A673 (cell line): ENCODE measurements at regions not wholly inside any gene's neighbourhood (a gene's known extent, or its start where the extent isn't known, plus 50 kb on each side); places are given as distances from the start of the nearest gene placed in this dataset.

ENCODE experiments used
- BruUV-seq: library from RNA; stranded (reverse); fragments of 400-500 nt; replicated peaks from 2 replicates; lab custom pipeline; 2021; lab: Mats Ljungman, UMichigan
- CTCF ChIA-PET: fragments of 300-600 bp; sonication (Branson Sonifier 250); formaldehyde crosslinking; loops from one replicate; lab custom pipeline; 2022; ENCODE audit warnings: antibody characterized with exemption; lab: Charles Lee
- POLR2A ChIA-PET: fragments of 300-600 bp; sonication (Branson Sonifier 250); formaldehyde crosslinking; loops from one replicate; lab custom pipeline; 2022; ENCODE audit warnings: antibody characterized with exemption; ENCODE audit not compliant: low non-redundant PET; lab: Charles Lee
- DNase-seq: peaks from one replicate; pipeline ENCODE4 v3.0.0-alpha.2; 2015; ENCODE audit warnings: low spot score
- H3K27ac ChIP-seq: fragments of 200-600 bp; sonication (generic); 2 replicates; pipeline ENCODE4 v1.5.1; 2016; ENCODE audit warnings: mixed run types, low read depth, mild to moderate bottlenecking, mixed read lengths, antibody characterized with exemption, low read length; ENCODE audit not compliant: poor library complexity, severe bottlenecking
- H3K27me3 ChIP-seq: fragments of 200-600 bp; sonication (generic); replicated peaks from 2 replicates; pipeline ENCODE4 v1.6.1; 2017; ENCODE audit warnings: mixed run types, low read depth, mild to moderate bottlenecking, mixed read lengths, antibody characterized with exemption, low read length; ENCODE audit not compliant: insufficient read depth, poor library complexity
- H3K36me3 ChIP-seq: fragments of 200-600 bp; sonication (generic); 2 replicates; pipeline ENCODE4 v1.6.1; 2016; ENCODE audit warnings: mixed run types, mild to moderate bottlenecking, mixed read lengths, antibody characterized with exemption, low read length; ENCODE audit not compliant: insufficient read depth, poor library complexity, severe bottlenecking
- H3K4me1 ChIP-seq: fragments of 200-600 bp; sonication (generic); 2 replicates; pipeline ENCODE4 v1.6.1; 2017; ENCODE audit warnings: mixed run types, mild to moderate bottlenecking, mixed read lengths, antibody characterized with exemption, low read length; ENCODE audit not compliant: insufficient read depth, poor library complexity, severe bottlenecking
- H3K4me3 ChIP-seq: fragments of 200-600 bp; sonication (generic); 2 replicates; pipeline ENCODE4 v1.5.1; 2016; ENCODE audit warnings: low read depth, mixed run types, mild to moderate bottlenecking, mixed read lengths, low read length; ENCODE audit not compliant: poor library complexity, severe bottlenecking
- H3K9me3 ChIP-seq: fragments of 200-600 bp; sonication (generic); 2 replicates; pipeline ENCODE4 v1.6.1; 2016; ENCODE audit warnings: mixed run types, low read depth, mild to moderate bottlenecking, mixed read lengths, antibody characterized with exemption, low read length; ENCODE audit not compliant: poor library complexity, severe bottlenecking
- EZH2 ChIP-seq: fragments of 200-600 bp; sonication (generic); IDR thresholded peaks from 2 replicates; pipeline ENCODE4 v1.6.1; 2017; ENCODE audit warnings: borderline replicate concordance, low read depth, mild to moderate bottlenecking, mixed read lengths, antibody characterized with exemption, low read length; ENCODE audit not compliant: poor library complexity, severe bottlenecking
- intact Hi-C: fragments of 100-400 bp; cut with micrococcal nuclease; formaldehyde crosslinking; loops from one replicate; pipeline ENCODE4 v1.10.0; 2022; ENCODE audit not compliant: unreplicated experiment
- TF ChIP-seq, protein P1 (sequence below): fragments of 300-800, 200-600 bp; sonication (generic); conservative IDR thresholded peaks from 2 replicates; pipeline ENCODE4 v1.5.1; 2017; ENCODE audit warnings: low read depth, mild to moderate bottlenecking, antibody characterized with exemption, low read length, moderate library complexity, mixed read lengths

- CTCF ChIA-PET: no interaction called here
- Histone ChIP-seq H3K4me3 (no peak overlapping the region), H3K36me3 (no peaks in the 10 kb centered on the region), H3K27ac (no peak overlapping the region), H3K27me3 (no peaks in the 10 kb centered on the region), H3K4me1 (peaks cover 35% of the 10 kb centered on the region), H3K9me3 (no peaks in the 10 kb centered on the region)
- intact Hi-C loops: no loop called here
- BruUV-seq: no TSS peak
- POLR2A ChIA-PET: no interaction called here
- TF ChIP-seq, protein P1, sequence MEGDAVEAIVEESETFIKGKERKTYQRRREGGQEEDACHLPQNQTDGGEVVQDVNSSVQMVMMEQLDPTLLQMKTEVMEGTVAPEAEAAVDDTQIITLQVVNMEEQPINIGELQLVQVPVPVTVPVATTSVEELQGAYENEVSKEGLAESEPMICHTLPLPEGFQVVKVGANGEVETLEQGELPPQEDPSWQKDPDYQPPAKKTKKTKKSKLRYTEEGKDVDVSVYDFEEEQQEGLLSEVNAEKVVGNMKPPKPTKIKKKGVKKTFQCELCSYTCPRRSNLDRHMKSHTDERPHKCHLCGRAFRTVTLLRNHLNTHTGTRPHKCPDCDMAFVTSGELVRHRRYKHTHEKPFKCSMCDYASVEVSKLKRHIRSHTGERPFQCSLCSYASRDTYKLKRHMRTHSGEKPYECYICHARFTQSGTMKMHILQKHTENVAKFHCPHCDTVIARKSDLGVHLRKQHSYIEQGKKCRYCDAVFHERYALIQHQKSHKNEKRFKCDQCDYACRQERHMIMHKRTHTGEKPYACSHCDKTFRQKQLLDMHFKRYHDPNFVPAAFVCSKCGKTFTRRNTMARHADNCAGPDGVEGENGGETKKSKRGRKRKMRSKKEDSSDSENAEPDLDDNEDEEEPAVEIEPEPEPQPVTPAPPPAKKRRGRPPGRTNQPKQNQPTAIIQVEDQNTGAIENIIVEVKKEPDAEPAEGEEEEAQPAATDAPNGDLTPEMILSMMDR: no peak
- TF ChIP-seq EZH2: no peak
- DNase-seq: no peak
These were observed 224.2 kb upstream of the IRX3 start for GRCh38 chr16:54510685-54511221.

DNA sequence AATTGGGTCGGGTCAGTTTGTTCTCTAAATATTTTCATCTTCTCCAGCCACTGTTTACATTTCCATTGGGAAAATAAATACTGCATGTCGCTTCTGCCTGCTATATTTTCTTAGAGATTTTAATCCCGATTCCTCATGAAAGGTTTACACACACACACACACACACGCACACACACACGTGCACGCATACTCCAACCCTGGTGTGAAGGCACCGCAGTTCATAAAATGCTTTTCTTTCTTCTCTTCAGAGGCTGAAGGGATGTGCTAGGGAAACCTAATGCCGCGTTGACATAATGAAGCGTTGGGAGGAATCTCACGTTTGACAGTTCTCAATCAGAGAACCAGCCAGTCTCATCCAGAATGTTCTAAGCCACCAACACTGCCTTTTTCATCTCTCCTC, 222.9 kb upstream of the IRX3 start:
- Histone ChIP-seq H3K27me3 (no peaks in the 10 kb centered on the region), H3K4me3 (no peak overlapping the region), H3K9me3 (no peaks in the 10 kb centered on the region), H3K36me3 (no peaks in the 10 kb centered on the region), H3K27ac (no peak overlapping the region), H3K4me1 (peaks cover 48% of the 10 kb centered on the region)
- BruUV-seq: no TSS peak
- POLR2A ChIA-PET: no interaction called here
- no peak for TF ChIP-seq EZH2
- TF ChIP-seq, protein P1: no peak
- CTCF ChIA-PET: no interaction called here
- no peak for DNase-seq
- intact Hi-C loops: no loop called here

DNA sequence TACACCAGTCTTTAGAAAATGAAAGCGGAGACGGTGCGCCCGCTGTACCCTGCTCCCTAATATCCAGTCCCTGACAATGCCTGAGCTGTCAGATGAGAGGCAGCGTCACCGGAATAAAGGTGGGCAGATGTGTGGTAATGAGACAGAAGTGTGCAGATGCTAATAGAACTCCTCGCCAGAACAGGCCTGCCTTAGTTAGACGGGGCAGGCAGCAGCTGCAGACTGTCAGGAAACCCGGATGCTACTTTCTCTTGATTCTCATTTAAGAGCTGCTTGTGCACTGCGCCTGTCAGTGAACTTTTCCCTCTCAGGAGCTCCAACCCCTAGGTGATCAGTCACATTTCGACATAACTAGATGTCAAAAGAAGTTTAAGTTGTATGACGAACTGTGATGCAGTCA, 221.8 kb upstream of the IRX3 start:
- Histone ChIP-seq H3K4me3 (no peak overlapping the region), H3K9me3 (no peaks in the 10 kb centered on the region), H3K27me3 (no peaks in the 10 kb centered on the region), H3K36me3 (no peaks in the 10 kb centered on the region), H3K27ac (no peak overlapping the region), H3K4me1 (peaks cover 57% of the 10 kb centered on the region)
- TF ChIP-seq, protein P1: no peak
- TF ChIP-seq EZH2: no peak
- no TSS peak for BruUV-seq
- intact Hi-C loops: no loop called here
- DNase-seq: no peak
- POLR2A ChIA-PET: no interaction called here
- CTCF ChIA-PET: no interaction called here
